HUES6 (cell line): ENCODE measurements at regions not wholly inside any gene's neighbourhood (a gene's known extent, or its start where the extent isn't known, plus 50 kb on each side); places are given as distances from the start of the nearest gene placed in this dataset.

ENCODE experiments used
- H3K27ac ChIP-seq: 2 replicates; pipeline ENCODE4 v1.7.0; 2013; ENCODE audit warnings: low read depth, mild to moderate bottlenecking, low read length, inconsistent platforms
- H3K27me3 ChIP-seq: 2 replicates; pipeline ENCODE4 v1.6.1; 2013; ENCODE audit warnings: low read length; ENCODE audit not compliant: control insufficient read depth, insufficient read depth
- H3K36me3 ChIP-seq: 2 replicates; pipeline ENCODE4 v1.6.1; 2013; ENCODE audit warnings: low read length; ENCODE audit not compliant: control insufficient read depth, insufficient read depth
- H3K4me1 ChIP-seq: 2 replicates; pipeline ENCODE4 v1.6.1; 2013; ENCODE audit warnings: low read length; ENCODE audit not compliant: control insufficient read depth, insufficient read depth
- H3K4me3 ChIP-seq: 2 replicates; pipeline ENCODE4 v1.5.1; 2013; ENCODE audit warnings: low read depth, low read length
- H3K9ac ChIP-seq: one replicate; pipeline ENCODE4 v1.6.1; 2013; ENCODE audit warnings: mild to moderate bottlenecking, low read length
- H3K9me3 ChIP-seq: 2 replicates; pipeline ENCODE4 v1.6.1; 2013; ENCODE audit warnings: low read depth, low read length; ENCODE audit not compliant: control insufficient read depth, insufficient read depth

- Histone ChIP-seq H3K4me3 (no peak overlapping the region), H3K27me3 (peaks cover 3% of the 10 kb centered on the region; the same call in 1 of the 2 replicates)
These were observed 111.4 kb downstream of the LUZP4 start for GRCh38 chrX:115400960-115401359.

GRCh38 chrX:115402299-115402698 lies 112.8 kb downstream of the LUZP4 start:
- Histone ChIP-seq H3K36me3 (no peaks in the 10 kb centered on the region), H3K9me3 (0 out of 2 replicates have a peak, but pooled peaks cover 2% of the 10 kb centered on the region), H3K4me1 (peaks cover 16% of the 10 kb centered on the region), H3K9ac (no peak overlapping the region), H3K27me3 (no peaks in the 10 kb centered on the region), H3K4me3 (no peak overlapping the region), H3K27ac (no peak overlapping the region)

More at GRCh38 chrX:115400960-115401359, 111.4 kb downstream of the LUZP4 start:
- no peak overlapping the region for H3K27ac ChIP-seq
- no peaks in the 10 kb centered on the region for H3K36me3 ChIP-seq
- H3K9me3 ChIP-seq: 0 out of 2 replicates have a peak, but pooled peaks cover 2% of the 10 kb centered on the region
- peaks cover 16% of the 10 kb centered on the region for H3K4me1 ChIP-seq
- no peak overlapping the region for H3K9ac ChIP-seq

- peaks cover 3% of the 10 kb centered on the region; the same call in 1 of the 2 replicates for H3K27me3 ChIP-seq
- peaks cover 9% of the 10 kb centered on the region; the same call in 1 of the 2 replicates for H3K4me1 ChIP-seq
- no peak overlapping the region for H3K9ac ChIP-seq
- H3K4me3 ChIP-seq: no peak overlapping the region
- H3K36me3 ChIP-seq: no peaks in the 10 kb centered on the region
- H3K9me3 ChIP-seq: no peaks in the 10 kb centered on the region
- no peak overlapping the region for H3K27ac ChIP-seq
These were observed 119.4 kb downstream of the LUZP4 start for GRCh38 chrX:115408771-115409400.

GRCh38 chrX:115409551-115409950 lies 120.0 kb downstream of the LUZP4 start:
- Histone ChIP-seq H3K4me3 (no peak overlapping the region), H3K4me1 (peaks cover 9% of the 10 kb centered on the region; the same call in 1 of the 2 replicates), H3K27me3 (peaks cover 3% of the 10 kb centered on the region; the same call in 1 of the 2 replicates), H3K27ac (no peak overlapping the region), H3K9me3 (no peaks in the 10 kb centered on the region), H3K9ac (no peak overlapping the region), H3K36me3 (no peaks in the 10 kb centered on the region)

GRCh38 chrX:115410731-115411428 lies 121.4 kb downstream of the LUZP4 start:
- H3K9me3 ChIP-seq: no peaks in the 10 kb centered on the region
- H3K9ac ChIP-seq: no peak overlapping the region
- peaks cover 9% of the 10 kb centered on the region; the same call in 1 of the 2 replicates for H3K4me1 ChIP-seq
- H3K27me3 ChIP-seq: peaks cover 11% of the 10 kb centered on the region; the same call in 1 of the 2 replicates
- H3K36me3 ChIP-seq: no peaks in the 10 kb centered on the region
- H3K27ac ChIP-seq: no peak overlapping the region
- H3K4me3 ChIP-seq: no peak overlapping the region

- Histone ChIP-seq H3K36me3 (no peaks in the 10 kb centered on the region), H3K4me1 (peaks cover 9% of the 10 kb centered on the region; the same call in 1 of the 2 replicates), H3K27ac (no peak overlapping the region), H3K4me3 (no peak overlapping the region), H3K27me3 (peaks cover 25% of the 10 kb centered on the region; the same call in 1 of the 2 replicates), H3K9ac (no peak overlapping the region), H3K9me3 (no peaks in the 10 kb centered on the region)
These were observed 123.8 kb downstream of the LUZP4 start for GRCh38 chrX:115413246-115413878.

- no peaks in the 10 kb centered on the region for H3K9me3 ChIP-seq
- H3K9ac ChIP-seq: no peak overlapping the region
- H3K4me3 ChIP-seq: no peak overlapping the region
- H3K27ac ChIP-seq: no peak overlapping the region
- H3K27me3 ChIP-seq: peaks cover 37% of the 10 kb centered on the region; the same call in 1 of the 2 replicates
- no peaks in the 10 kb centered on the region for H3K36me3 ChIP-seq
- H3K4me1 ChIP-seq: no peaks in the 10 kb centered on the region
These were observed 129.6 kb downstream of the LUZP4 start for GRCh38 chrX:115419069-115419468.

GRCh38 chrX:115423086-115423485 lies 133.6 kb downstream of the LUZP4 start:
- Histone ChIP-seq H3K4me3 (no peak overlapping the region), H3K36me3 (no peaks in the 10 kb centered on the region), H3K9me3 (peaks cover 4% of the 10 kb centered on the region; the same call in 1 of the 2 replicates), H3K27ac (no peak overlapping the region), H3K9ac (no peak overlapping the region), H3K27me3 (peaks cover 38% of the 10 kb centered on the region; the same call in 1 of the 2 replicates), H3K4me1 (peaks cover 3% of the 10 kb centered on the region)

- H3K9ac ChIP-seq: no peak overlapping the region
- H3K4me1 ChIP-seq: peaks cover 5% of the 10 kb centered on the region
- peaks cover 29% of the 10 kb centered on the region; the same call in 1 of the 2 replicates for H3K27me3 ChIP-seq
- no peak overlapping the region for H3K27ac ChIP-seq
- H3K4me3 ChIP-seq: no peak overlapping the region
- no peaks in the 10 kb centered on the region for H3K36me3 ChIP-seq
- peaks cover 4% of the 10 kb centered on the region; the same call in 1 of the 2 replicates for H3K9me3 ChIP-seq
These were observed 135.6 kb upstream of the PLS3 start for GRCh38 chrX:115425359-115425758.

- H3K9me3 ChIP-seq: peaks cover 4% of the 10 kb centered on the region; the same call in 1 of the 2 replicates
- H3K9ac ChIP-seq: no peak overlapping the region
- no peak overlapping the region for H3K4me3 ChIP-seq
- no peak overlapping the region for H3K27ac ChIP-seq
- H3K27me3 ChIP-seq: peaks cover 26% of the 10 kb centered on the region; the same call in 1 of the 2 replicates
- no peaks in the 10 kb centered on the region for H3K36me3 ChIP-seq
- H3K4me1 ChIP-seq: peaks cover 5% of the 10 kb centered on the region
These were observed 133.0 kb upstream of the PLS3 start for GRCh38 chrX:115427861-115428410.
